ENCODE measurements at regions not wholly inside any gene's neighbourhood (a gene's known extent, or its start where the extent isn't known, plus 50 kb on each side); places are given as distances from the start of the nearest gene placed in this dataset.

GRCh38 chr3:159865041-159865579 is 123.5 kb upstream of the IL12A start:
- Histone ChIP-seq H3K27ac (ENCODE audit: low read depth) (no peak overlapping the region), H3K27me3 (ENCODE audit: insufficient read depth) (no peaks in the 10 kb centered on the region), H4K20me1 (replicated peaks; ENCODE audit: insufficient read depth) (no peaks in the 10 kb centered on the region), H3K36me3 (ENCODE audit: insufficient read depth) (no peaks in the 10 kb centered on the region), H3K4me3 (no peak overlapping the region), H3K79me2 (replicated peaks; ENCODE audit: insufficient read depth) (peaks cover 40% of the 10 kb centered on the region), H3F3A (replicated peaks; ENCODE audit: low read depth) (no peaks in the 10 kb centered on the region), H3K4me2 (no peak overlapping the region), H3K9me2 (ENCODE audit: insufficient read depth) (no peaks in the 10 kb centered on the region), H2AFZ (no peak overlapping the region), H3K4me1 (ENCODE audit: insufficient read depth) (peaks cover 23% of the 10 kb centered on the region)
- H3K36me3 Mint-ChIP-seq (ENCODE audit: low read depth), result no peaks in the 10 kb centered on the region
- no peak for ATAC-seq
- no peak for TF ChIP-seq POLR2AphosphoS5 (IDR thresholded peaks at IDR 0.05; ENCODE audit: low read depth)
- no peak for TF ChIP-seq EZH2 (IDR thresholded peaks at IDR 0.05; ENCODE audit: low read depth, unreplicated experiment)
- TF ChIP-seq REST (IDR thresholded peaks at IDR 0.05; ENCODE audit: unreplicated experiment), result no peak
- TF ChIP-seq ZNF331 (CRISPR knock-in tag; IDR thresholded peaks at IDR 0.05; ENCODE audit: low read depth), result no peak
- no peak for TF ChIP-seq NANOG (IDR thresholded peaks at IDR 0.05; ENCODE audit: borderline replicate concordance)
- no peak for TF ChIP-seq ZNF114 (CRISPR knock-in tag; IDR thresholded peaks at IDR 0.05)
- TF ChIP-seq ETS1 (IDR thresholded peaks at IDR 0.05), result no peak
- TF ChIP-seq CREB1 (CRISPR knock-in tag; IDR thresholded peaks at IDR 0.05; ENCODE audit: low read depth), result no peak
- no peak for TF ChIP-seq CTCF (conservative IDR thresholded peaks at IDR 0.05; ENCODE audit: low read depth in 2 of 2)
- TF ChIP-seq ZNF462 (CRISPR knock-in tag; IDR thresholded peaks at IDR 0.05), result no peak
- no peak for TF ChIP-seq JUNB (IDR thresholded peaks at IDR 0.05; ENCODE audit: unreplicated experiment)
- no peak for TF ChIP-seq STAT1 (IDR thresholded peaks at IDR 0.05; ENCODE audit: unreplicated experiment)
- no peak for TF ChIP-seq EZH2phosphoT487 (IDR thresholded peaks at IDR 0.05; ENCODE audit: unreplicated experiment)
- no peak overlapping the region for H3K4me3 Mint-ChIP-seq
- no peak overlapping the region for H3K27ac Mint-ChIP-seq
- peaks cover 22% of the 10 kb centered on the region for H3K4me1 Mint-ChIP-seq
- H3K9me3 Mint-ChIP-seq, result no peaks in the 10 kb centered on the region
- H3K27me3 Mint-ChIP-seq (ENCODE audit: insufficient read depth, low read depth, poor library complexity), result peaks cover 2% of the 10 kb centered on the region
- DNase-seq (ENCODE audit: low spot score), result no peak
